Kidney capillary endothelial cell (primary cell): ENCODE measurements at regions not wholly inside any gene's neighbourhood (a gene's known extent, or its start where the extent isn't known, plus 50 kb on each side); places are given as distances from the start of the nearest gene placed in this dataset.
"Not testable (repeated sequence)": the region's sequence is repeated elsewhere in the genome, so short reads cannot be mapped to it uniquely, and the experiment has no call there.

Experiments
- DNase-seq: peaks from one replicate; pipeline ENCODE4 v3.0.0-alpha.2; 2018; ENCODE audit warnings: low spot score

DNA sequence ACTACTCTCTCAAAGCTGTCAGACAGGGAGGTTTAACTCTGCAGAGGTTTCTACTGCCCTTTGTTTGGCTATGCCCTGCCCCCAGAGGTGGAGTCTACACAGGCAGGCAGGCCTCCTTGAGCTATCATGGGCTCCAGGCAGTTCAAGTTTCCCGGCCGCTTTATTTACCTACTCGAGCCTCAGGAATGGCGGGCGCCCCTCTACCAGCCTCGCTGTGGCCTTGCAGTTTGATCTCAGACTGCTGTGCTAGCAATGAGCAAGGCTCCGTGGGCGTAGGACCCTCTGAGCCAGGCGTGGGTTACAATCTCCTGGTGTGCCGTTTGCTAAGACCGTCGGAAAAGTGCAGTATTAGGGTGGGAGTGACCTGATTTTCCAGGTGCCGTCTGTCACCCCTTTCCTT, 124.3 kb downstream of the PTCHD1 start:
- DNase-seq = not testable (repeated sequence)

DNA sequence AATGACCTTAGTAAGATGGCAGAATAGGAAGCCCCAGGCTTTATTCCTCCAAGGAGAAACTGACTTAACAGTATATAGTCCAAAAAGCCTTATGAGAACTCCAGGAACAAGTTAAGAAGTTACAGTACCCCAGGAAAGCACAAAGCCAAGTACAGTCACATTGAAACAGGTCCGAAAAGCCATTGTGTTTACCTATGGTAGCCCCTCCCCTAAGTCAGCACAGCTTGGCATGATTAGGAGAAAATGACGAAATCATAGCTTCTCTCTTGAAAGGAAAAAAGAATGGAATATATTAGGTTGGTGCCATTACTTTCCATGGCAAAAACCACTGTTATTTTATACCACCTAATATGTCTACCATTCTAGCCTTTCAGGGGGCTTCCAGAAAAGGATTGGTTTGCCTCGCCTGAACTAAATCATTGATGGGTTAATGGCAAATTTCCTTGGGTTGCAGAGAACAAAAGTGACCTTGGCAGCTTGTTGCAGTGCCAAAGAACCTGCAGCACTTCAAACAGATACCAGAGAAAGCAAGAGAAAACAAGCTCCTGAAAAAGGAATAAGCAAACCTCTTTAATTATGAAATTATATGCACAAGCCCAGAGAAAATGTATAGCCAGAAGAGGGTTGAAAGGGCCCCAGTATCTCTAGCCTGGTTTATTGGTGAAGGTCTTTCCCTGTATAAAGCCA, 130.6 kb downstream of the PTCHD1 start:
- no peak for DNase-seq

DNA sequence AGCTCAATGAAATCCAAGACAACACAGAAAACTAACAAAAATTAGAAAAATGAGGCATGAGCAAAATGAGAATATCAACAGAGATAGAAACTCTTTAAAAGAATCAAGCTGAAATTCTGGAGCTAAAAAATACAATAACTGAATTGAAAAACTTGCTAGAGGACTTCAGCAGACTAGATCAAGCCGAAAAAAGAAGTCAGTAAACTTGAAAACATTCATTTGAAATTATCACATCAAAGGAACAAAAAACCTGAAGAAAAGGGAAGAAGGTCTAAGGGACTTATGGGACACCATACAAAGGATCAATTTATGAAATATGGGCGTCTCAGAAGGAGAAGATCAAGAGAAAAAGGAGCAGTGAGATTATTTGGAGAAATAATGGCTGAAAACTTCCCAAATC, 131.3 kb downstream of the PTCHD1 start:
- DNase-seq = no peak

DNA sequence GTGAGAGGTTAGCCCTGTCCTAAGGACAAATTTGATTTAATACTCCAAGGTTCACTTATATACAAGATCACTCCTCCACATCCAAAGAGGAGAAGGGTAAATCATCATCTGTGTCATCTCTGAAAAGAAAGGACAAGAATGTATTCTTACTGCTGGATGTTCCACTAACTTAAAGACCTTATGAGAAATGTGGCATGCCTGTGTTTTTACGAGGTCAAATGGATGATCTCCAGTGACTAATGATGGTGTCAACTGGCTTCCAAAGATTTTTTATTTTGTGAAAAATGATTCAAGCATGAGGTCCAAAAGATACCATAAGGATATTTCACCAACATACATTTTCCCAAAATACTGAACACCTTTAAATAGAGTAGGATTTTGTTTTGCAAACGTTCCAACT, 143.4 kb downstream of the PTCHD1 start:
- DNase-seq = no peak

DNA sequence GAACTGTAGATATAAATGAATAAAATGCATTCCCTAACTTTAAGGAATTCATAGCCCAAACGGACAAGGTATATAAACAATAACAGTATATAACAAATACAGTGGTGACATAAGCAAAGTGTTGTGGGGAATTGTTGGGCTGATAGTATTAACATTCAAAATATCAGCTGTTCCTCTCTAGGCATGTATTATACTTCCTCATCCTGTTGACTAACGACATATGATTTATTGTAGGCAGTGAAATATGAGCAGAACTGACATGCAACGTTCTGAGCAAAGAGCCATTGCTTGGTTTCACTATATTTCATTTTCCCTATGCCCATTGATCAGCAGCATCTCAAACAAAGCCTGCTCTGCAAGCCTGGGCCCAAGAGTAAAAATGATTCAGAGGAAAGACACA, 143.9 kb downstream of the PTCHD1 start:
- no peak for DNase-seq

DNA sequence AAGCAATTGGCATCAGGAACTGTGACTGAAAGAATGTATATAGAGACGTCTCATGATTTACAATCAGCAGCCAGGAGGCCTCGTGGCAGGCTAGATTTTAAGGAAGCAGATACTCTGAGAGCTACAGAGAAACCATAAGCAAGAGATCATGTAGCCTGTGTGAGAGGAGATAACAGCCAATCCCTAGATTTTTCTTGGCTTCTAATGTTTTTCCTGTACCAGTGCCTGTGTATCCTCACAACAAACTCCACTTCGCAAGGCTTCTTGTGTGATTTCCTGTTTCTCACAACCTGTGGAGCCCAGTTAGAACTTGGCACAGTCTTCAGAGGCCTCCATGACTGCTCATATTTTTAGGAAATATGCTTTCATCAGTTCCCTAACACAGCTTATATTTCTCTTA, 147.9 kb downstream of the PTCHD1 start:
- no peak for DNase-seq

- no peak for DNase-seq
Measured at GRCh38 chrX:23483396-23483795, 148.7 kb downstream of the PTCHD1 start.

DNA sequence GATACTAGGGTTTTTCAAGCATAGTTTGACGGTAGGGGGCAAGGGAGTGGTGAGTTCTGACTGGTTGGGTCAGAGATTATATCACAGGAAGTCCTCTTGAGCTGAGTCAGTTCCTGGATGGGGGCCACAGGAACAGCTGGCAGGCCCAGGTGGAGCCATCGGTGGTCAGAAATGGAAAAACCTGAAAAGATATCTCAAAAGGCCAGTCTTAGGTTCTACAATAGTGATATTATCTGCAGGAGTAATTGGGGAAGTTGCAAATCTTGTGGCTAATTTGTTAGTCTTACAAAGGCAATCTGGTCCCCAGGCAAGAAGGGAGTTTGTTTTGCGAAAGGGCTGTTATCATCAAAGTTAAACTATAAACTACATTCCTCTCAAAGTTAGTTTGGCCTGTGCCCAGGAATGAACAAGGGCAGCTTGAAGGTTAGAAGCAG, 159.3 kb downstream of the PTCHD1 start:
- DNase-seq = peak; percentile 10

DNA sequence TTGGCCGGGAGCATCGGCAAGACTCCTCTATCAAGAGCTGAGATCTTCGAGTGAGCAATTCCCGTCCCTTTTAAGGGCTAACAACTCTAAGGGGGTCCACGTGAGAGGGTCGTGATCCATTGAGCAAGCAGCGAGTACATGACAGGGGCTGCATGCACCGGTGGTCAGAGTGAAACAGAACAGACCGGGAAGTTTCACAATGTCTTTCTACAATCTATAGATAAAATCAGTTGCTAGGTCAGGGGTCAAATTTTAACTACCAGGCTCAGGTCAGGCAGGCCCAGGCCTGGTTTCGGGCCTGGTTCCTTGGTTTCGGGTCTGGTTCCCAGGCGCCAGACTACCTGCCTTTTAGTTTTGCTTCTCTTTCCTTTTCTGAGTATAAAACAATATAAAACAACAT, 160.1 kb downstream of the PTCHD1 start:
- DNase-seq = no peak

DNA sequence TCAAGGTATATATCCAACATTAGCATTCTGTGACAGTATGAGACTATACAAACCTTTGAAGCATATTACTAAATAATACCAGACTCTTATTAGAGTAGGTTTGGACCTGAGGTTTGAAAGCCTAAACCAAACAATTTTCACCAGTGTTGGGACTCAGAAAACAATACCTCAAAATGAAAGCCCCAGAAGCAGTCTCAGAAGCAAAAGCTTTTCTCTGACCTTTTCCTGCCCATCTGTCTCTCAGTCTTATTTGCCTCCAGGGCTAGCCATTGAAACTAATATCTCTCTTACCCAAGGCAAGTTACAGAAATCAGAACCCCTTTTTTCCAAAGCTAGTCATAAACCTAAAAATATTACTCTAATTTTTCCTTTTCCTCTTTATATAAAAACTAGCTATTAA, 163.3 kb downstream of the PTCHD1 start:
- no peak for DNase-seq

- no peak for DNase-seq
Measured at GRCh38 chrX:23501974-23502373, 165.3 kb upstream of the PRDX4 start.

DNA sequence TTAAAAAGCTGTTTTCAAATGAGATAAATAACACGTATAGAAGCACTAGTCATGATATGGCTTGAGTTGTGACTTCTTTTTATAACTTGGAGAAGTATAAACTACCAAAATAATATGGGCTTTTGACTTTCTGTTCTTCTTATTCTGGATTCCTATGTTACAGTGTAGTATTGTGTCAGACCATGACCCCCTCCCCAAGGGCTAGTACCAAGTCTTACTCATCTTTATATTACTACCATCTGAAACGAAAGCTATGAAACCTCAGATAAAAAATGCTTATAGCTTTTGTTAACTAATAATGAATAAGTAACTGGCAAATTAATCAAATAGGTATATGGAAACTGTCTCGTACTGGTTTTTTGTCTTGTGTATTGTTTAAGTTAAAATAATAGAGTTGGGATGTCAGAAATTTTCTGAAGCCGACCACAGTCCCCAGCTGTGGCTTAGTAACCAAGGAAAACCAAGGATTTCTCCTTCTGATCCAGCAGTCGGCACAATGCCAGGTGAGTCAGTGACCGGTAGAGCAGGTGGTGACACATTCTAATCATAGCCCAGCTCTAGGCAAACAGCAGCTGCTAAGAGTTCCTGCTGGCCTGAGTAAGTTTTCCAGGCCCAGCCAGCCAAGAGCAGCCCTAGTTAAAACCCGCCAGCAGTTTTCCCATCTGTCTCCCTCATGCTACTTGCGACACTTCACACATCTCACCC, 163.3 kb upstream of the PRDX4 start:
- peak; percentile 22 for DNase-seq

GRCh38 chrX:23504540-23504884, 162.8 kb upstream of the PRDX4 start:
- DNase-seq = no peak

DNA sequence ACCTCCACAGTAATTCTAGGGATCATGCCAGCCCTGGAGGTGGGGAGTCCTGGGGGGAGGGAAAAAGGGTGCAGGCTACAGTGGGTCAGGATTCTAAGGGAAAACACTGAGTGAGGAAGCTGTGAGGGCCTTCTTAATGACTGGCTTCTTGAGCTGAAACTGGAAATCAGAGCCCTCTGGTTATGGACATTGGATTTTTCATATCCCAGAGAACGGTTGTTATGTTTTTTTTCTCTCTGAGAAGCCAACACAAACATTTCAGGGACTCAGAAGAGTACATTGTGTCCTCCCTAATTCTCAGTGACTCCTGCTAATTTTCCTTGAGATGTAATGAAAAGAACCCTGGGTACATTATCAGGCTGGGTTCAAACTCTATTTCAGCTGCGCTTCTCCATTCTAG, 162.4 kb upstream of the PRDX4 start:
- no peak for DNase-seq

DNA sequence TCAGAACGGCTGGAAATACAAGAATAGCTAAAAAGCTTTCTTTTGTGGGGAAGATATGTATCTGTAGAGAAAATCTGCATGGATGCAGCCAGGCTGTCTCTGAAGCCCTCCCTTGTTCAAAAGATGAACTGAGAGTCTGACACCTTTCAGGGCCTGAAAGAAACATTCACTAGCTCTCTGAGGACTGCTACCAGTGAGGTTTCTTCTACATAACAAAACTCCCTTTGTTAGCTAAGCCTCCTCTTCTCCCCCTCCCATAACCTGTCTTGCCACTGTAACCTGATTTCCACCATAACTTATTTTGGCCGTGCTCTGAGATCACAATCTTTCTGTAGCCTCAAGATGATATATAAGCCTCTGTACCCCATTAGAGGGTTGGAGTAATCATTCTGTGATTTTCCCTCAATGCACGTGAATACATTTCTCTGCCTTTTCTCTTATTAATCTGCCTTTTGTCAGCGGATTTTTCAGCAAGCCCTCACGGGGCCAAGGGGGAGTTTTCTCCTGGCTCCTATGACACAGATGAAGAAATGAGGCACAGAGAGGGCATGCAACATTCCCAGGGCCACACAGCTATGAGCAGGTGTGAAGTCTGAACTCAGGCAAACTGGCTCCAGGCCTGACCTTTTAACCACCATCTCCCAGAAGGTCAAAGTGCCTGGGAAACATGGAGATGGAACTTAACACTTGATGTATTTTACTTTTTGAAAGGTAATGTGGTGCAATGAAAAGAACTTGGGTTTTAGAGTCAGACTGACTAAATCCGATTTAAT, 161.6 kb upstream of the PRDX4 start:
- DNase-seq = no peak

GRCh38 chrX:23509256-23509655, 158.0 kb upstream of the PRDX4 start:
- DNase-seq = no peak

- DNase-seq = no peak
Measured at GRCh38 chrX:23511793-23512192, 155.5 kb upstream of the PRDX4 start.

DNA sequence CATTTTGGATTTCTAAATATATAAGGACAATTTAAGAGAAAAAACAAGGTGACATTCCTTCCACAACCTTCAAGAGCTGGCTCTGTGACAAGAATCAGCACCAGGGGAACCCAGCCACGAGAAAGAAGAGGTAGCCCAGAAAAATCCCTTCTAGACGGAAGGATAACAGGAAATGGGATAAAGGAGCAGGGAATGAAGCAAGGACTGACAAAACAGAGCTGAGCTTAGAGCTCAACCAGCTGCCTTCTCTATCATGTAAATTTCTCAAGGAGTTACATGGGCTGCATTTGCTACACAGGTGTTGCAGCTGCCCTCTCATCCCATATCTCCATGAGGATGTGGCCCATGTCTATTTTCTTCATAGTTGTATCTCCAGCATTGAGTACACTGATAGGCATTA, 154.2 kb upstream of the PRDX4 start:
- DNase-seq = no peak

DNA sequence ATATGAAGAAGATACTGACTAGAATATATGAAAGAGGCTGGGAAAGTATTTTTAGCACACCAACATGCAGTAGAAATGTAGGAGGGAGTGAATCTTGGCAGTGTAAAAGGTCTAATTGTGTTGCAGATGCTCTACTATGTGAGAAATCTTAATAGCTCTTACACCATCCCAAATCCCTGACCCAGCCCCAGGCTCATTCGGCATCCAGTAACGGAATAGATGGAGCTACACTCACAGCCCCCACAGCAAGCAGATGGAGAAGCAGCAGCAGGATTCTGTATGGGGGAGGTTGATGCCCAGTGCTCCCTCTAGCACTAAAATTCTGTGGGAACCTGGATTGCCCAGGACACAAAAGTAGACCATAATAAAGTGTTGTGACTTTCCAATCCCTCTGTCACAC, 153.2 kb upstream of the PRDX4 start:
- DNase-seq = no peak

DNA sequence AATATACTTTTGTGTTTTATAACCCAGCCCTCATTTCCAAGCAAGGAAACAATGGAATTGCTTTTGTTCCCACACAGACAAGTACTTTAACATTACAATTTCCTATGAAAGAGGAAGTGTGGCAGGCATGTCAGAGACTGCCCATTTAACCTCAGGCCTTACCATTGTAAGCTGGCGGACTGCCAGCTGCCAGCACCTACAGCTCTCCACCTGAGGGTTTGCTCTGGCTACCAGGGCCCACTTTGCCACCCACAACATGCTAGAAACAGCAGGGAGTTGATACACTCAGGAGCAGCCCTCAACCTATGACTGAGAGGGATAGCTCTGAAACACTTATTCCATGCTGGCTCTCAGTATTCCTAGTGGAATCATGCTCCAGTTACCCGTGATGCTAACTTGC, 152.3 kb upstream of the PRDX4 start:
- no peak for DNase-seq

DNA sequence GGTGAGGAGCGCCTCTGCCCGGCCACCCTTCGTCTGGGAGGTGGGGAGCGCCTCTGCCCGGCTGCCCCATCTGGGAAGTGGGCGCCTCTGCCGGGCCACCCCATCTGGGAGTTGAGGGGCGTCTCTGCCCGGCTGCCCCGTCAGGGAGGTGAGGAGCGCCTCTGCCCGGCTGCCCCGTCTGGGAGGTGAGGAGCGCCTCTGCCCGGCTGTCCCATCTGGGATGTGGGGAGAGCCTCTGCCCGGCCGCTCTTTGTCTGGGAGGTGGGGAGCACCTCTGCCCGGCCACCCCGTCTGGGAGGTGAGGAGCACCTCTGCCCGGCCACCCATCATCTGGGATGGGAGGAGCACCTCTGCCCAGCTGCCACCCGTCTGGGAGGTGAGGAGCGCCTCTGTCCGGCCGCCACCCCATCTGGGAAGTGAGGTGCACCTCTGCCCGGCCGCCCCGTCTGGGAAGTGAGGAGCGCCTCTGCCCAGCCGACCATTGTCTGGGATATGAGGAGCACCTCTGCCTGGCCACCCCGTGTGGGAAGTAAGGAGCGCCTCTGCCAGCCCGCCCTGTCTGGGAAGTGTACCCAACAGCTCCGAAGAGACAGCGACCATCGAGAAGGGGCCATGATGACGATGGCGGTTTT, 144.2 kb upstream of the PRDX4 start:
- not testable (repeated sequence) for DNase-seq

DNA sequence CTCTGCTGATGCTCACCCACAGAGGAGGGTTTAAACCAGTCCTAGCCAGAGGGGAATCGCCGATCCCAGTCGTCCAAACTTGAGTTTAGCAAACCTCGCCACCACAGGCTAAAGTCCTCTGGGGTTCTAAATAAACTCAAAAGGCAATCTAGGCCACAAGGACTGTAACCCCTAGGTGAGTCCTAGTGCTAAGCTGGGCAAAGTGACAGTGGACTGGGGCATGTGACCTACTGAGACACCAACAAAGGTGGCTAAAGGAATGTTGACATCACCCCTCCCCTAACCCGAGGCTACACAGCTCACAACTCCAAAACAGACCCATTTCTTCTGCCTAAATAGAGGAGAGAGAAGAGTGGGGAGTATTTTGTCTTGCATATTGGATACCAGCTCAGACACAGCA, 142.8 kb upstream of the PRDX4 start:
- no peak for DNase-seq

- no peak for DNase-seq
Measured at GRCh38 chrX:23525531-23525930, 141.8 kb upstream of the PRDX4 start.
